GM06990 (cell line): ENCODE measurements at regions not wholly inside any gene's neighbourhood (a gene's known extent, or its start where the extent isn't known, plus 50 kb on each side); places are given as distances from the start of the nearest gene placed in this dataset.

Experiments
- DNase-seq: peaks from one replicate; pipeline ENCODE4 v3.0.0-alpha.2; 2011; ENCODE audit not compliant: insufficient read length; ENCODE audit errors: extremely low read depth
- H3K27me3 ChIP-seq: replicated peaks from 2 replicates; pipeline ENCODE4 v1.6.0; 2011; ENCODE audit warnings: low read length; ENCODE audit not compliant: control insufficient read depth, insufficient read depth
- H3K36me3 ChIP-seq: 2 replicates; pipeline ENCODE4 v1.5.1; 2011; ENCODE audit warnings: low read length; ENCODE audit not compliant: control insufficient read depth, insufficient read depth
- H3K4me3 ChIP-seq: replicated peaks from 2 replicates; pipeline ENCODE4 v1.5.1; 2011; ENCODE audit warnings: low read depth, mild to moderate bottlenecking, control low read depth, low read length
- TF ChIP-seq, protein P1 (sequence below): IDR thresholded peaks from 2 replicates; pipeline ENCODE4 v1.5.1; 2011; ENCODE audit warnings: low read length, control low read depth, mild to moderate bottlenecking, inconsistent platforms; ENCODE audit not compliant: insufficient read depth, poor library complexity, severe bottlenecking

DNA sequence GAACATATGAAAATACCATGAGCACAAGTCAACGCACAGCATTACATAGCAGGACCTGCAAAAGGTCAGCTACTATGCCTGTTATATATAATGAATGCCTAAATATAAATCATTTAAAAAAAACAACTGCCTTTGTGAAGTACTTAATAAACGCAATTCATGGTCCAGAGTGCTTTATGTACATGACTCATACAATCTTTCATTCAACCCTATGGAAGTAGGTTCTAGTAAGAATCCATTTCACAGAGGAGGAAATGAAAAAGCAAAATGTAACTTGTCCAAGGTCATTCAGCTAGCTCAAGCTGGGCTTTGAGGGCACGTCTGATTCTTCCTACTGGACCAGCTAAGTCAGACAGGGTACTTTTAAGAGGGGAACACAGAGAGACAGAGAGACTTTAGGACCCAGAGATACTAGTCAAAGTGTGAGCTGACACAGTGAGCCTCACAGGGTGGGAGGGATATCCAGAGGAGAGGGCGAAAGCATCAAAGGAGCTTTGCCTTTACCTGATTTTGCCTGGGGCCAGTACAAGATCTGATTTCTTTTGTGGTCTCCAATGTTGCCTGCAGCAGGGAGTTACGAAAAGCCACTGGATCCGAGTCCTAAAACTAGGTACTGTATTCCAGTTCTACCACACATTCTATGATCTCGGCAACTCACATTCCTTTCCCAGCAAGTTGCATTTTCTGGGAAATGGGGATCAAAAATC lies 83.4 kb upstream of the ZFHX3 start:
- H3K4me3 ChIP-seq, result no peak overlapping the region
- TF ChIP-seq, protein P1, sequence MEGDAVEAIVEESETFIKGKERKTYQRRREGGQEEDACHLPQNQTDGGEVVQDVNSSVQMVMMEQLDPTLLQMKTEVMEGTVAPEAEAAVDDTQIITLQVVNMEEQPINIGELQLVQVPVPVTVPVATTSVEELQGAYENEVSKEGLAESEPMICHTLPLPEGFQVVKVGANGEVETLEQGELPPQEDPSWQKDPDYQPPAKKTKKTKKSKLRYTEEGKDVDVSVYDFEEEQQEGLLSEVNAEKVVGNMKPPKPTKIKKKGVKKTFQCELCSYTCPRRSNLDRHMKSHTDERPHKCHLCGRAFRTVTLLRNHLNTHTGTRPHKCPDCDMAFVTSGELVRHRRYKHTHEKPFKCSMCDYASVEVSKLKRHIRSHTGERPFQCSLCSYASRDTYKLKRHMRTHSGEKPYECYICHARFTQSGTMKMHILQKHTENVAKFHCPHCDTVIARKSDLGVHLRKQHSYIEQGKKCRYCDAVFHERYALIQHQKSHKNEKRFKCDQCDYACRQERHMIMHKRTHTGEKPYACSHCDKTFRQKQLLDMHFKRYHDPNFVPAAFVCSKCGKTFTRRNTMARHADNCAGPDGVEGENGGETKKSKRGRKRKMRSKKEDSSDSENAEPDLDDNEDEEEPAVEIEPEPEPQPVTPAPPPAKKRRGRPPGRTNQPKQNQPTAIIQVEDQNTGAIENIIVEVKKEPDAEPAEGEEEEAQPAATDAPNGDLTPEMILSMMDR, result no peak
- H3K36me3 ChIP-seq, result no peaks in the 10 kb centered on the region
- DNase-seq, result no peak
- H3K27me3 ChIP-seq, result no peaks in the 10 kb centered on the region

DNA sequence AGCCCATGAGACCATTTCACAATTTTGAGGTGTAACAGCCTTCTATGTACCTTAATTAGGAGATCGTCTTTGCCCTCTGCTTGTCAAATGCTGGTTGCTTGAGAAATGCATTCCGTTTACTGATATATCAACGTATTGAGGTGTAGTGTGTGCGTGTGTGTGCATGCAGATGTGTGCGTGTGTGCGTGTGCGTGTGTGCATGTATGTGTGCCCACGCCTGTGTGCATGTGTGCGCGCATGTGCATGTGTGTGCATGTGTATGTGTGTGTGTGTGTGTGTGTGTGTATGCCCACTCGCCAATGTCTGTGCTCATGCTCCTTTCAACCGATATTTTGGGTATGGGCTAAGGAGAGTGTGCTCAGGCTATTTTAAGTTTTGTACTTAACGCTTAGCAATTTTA lies 81.5 kb upstream of the ZFHX3 start:
- Histone ChIP-seq H3K4me3 (no peak overlapping the region), H3K36me3 (no peaks in the 10 kb centered on the region), H3K27me3 (no peaks in the 10 kb centered on the region)
- DNase-seq, result no peak
- TF ChIP-seq, protein P1, result no peak

DNA sequence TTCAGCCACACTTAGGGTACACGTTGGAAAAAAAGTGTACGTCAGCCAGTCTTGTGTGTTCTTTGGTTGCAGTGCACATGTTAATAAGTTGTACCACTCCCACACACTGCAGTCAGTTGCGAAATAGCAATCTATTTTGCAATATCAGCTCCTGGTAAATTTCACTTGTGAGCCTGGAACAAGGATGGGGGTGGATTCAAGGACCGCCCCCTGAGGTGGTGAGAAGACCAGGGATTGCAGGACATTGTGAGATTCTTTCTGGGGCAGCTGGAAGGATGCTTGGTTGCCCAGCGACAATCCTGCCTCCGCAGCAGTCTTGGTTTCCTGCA lies 78.6 kb upstream of the ZFHX3 start:
- DNase-seq, result no peak
- no peaks in the 10 kb centered on the region for H3K36me3 ChIP-seq
- TF ChIP-seq, protein P1, result no peak
- no peaks in the 10 kb centered on the region for H3K27me3 ChIP-seq
- H3K4me3 ChIP-seq, result no peak overlapping the region

DNA sequence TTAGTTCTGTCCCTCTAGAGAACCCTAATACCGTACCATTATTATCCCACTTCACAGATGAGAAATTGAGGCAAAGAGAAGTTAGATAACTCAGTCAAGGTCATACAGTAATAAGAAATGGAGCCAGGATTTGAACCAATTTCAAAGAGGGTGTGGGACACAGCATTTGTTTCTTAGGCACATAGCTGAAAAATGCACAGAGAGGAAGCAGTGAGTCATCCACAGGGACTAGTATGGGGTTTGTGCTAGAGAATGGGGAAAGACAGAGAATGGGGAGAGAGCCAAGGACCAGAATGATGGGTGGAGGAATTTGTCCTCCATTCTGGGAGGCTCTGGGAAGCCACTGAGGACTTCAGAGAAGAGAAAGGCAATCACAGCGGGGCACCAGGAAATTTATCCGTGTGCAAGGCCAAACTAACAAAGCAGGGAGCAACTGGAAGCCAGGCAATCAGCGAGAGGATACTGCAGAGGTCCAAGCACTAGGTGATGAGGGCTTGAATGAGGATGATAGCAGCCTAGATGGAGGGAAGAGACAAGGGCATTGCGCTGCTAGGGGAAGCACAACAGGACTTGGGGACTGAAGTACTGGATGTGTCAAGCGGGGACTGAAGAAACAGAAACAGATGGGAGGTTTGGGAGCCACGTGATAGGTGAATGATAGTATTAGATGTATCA lies 78.1 kb upstream of the ZFHX3 start:
- Histone ChIP-seq H3K4me3 (no peak overlapping the region), H3K36me3 (no peaks in the 10 kb centered on the region), H3K27me3 (no peaks in the 10 kb centered on the region)
- TF ChIP-seq, protein P1, result no peak
- DNase-seq, result no peak

DNA sequence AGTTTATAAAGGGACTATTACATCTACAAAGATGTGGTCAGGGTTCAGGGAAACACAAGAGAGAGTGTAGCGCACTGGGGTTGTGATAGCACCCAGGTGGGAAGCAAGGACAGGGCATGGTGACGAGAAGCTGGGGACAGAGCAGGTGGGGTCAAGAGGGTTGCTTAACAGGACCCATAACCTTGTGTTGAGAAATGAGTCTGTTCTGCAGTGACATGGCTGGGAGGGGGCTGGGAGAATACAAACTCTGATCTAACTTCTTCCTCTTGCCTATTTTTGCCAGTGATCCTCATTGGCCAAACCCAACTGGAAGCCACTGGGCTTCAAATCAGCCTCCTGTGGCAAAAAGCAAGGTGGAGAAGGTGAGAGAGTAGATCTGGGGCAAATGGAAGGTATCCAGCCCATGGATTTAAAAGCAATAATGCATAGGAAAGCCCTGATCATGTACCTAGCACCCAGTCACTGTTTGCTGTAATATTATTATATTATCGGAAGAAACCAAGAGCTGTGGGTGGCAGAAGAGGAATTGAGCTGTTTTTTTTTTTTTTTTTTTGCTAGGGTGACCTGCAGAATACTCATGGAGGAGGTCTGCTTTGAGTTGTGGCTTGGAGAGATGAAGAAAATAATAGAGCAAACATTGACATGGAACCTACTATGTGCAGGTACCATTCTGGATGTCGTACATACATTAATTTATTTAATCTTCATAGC lies 76.9 kb upstream of the ZFHX3 start:
- H3K27me3 ChIP-seq, result no peaks in the 10 kb centered on the region
- TF ChIP-seq, protein P1, result no peak
- DNase-seq, result no peak
- H3K36me3 ChIP-seq, result no peaks in the 10 kb centered on the region
- no peak overlapping the region for H3K4me3 ChIP-seq
